NT2/D1 (cell line): ENCODE measurements at regions not wholly inside any gene's neighbourhood (a gene's known extent, or its start where the extent isn't known, plus 50 kb on each side); places are given as distances from the start of the nearest gene placed in this dataset.

Experiments used
- DNase-seq: peaks from one replicate; pipeline ENCODE4 v3.0.0-alpha.2; 2011; ENCODE audit warnings: low read depth, low spot score
- H3K27me3 ChIP-seq: 2 replicates; pipeline ENCODE4 v1.6.0; 2011; ENCODE audit warnings: mild to moderate bottlenecking; ENCODE audit not compliant: insufficient read length, insufficient read depth
- H3K36me3 ChIP-seq: 2 replicates; pipeline ENCODE4 v1.6.1; 2011; ENCODE audit warnings: mild to moderate bottlenecking, low read length, mixed read lengths; ENCODE audit not compliant: insufficient read depth, insufficient read length
- H3K4me1 ChIP-seq: 2 replicates; pipeline ENCODE4 v1.5.1; 2011; ENCODE audit not compliant: insufficient read depth, insufficient read length
- H3K4me3 ChIP-seq: 2 replicates; pipeline ENCODE4 v1.5.1; 2011; ENCODE audit warnings: low read depth; ENCODE audit not compliant: insufficient read length
- H3K9ac ChIP-seq: 2 replicates; pipeline ENCODE4 v1.6.0; 2011; ENCODE audit warnings: low read depth; ENCODE audit not compliant: insufficient read length
- H3K9me3 ChIP-seq: 2 replicates; pipeline ENCODE4 v1.5.1; 2011; ENCODE audit warnings: mild to moderate bottlenecking, low read length; ENCODE audit not compliant: insufficient read depth
- SUZ12 ChIP-seq: IDR thresholded peaks from 2 replicates; pipeline ENCODE4 v1.6.1; 2011; ENCODE audit not compliant: insufficient read length, insufficient read depth; ENCODE audit errors: extremely low read depth
- YY1 ChIP-seq: IDR thresholded peaks from 2 replicates; pipeline ENCODE4 v1.6.1; 2011; ENCODE audit not compliant: insufficient read length, insufficient read depth
- ZNF274 ChIP-seq: IDR thresholded peaks from 2 replicates; pipeline ENCODE4 v1.6.1; 2011; ENCODE audit warnings: mild to moderate bottlenecking, low read depth, low read length

GRCh38 chr7:68384581-68384980 is 1213.7 kb upstream of the AUTS2 start:
- Histone ChIP-seq H3K36me3 (no peaks in the 10 kb centered on the region), H3K9me3 (no peaks in the 10 kb centered on the region), H3K4me3 (no peak overlapping the region), H3K4me1 (no peaks in the 10 kb centered on the region), H3K27me3 (no peaks in the 10 kb centered on the region), H3K9ac (no peak overlapping the region)
- no peak for TF ChIP-seq SUZ12
- no peak for TF ChIP-seq ZNF274
- TF ChIP-seq YY1 = no peak
- no peak for DNase-seq

- Histone ChIP-seq H3K4me1 (no peaks in the 10 kb centered on the region), H3K4me3 (no peak overlapping the region), H3K9ac (no peak overlapping the region), H3K36me3 (no peaks in the 10 kb centered on the region), H3K27me3 (no peaks in the 10 kb centered on the region), H3K9me3 (no peaks in the 10 kb centered on the region; the same call in none of the 2 replicates)
- no peak for DNase-seq
- no peak for TF ChIP-seq ZNF274
- TF ChIP-seq YY1 = no peak
- no peak for TF ChIP-seq SUZ12
Measured at GRCh38 chr7:68393051-68393450, 1205.2 kb upstream of the AUTS2 start.

- no peak overlapping the region for H3K9ac ChIP-seq
- DNase-seq = no peak
- no peaks in the 10 kb centered on the region; the same call in none of the 2 replicates for H3K9me3 ChIP-seq
- H3K27me3 ChIP-seq = no peaks in the 10 kb centered on the region
- H3K4me1 ChIP-seq = no peaks in the 10 kb centered on the region
- H3K4me3 ChIP-seq = no peak overlapping the region
- H3K36me3 ChIP-seq = no peaks in the 10 kb centered on the region
- no peak for TF ChIP-seq ZNF274
- TF ChIP-seq SUZ12 = no peak
- no peak for TF ChIP-seq YY1
Measured at GRCh38 chr7:68394131-68394530, 1204.1 kb upstream of the AUTS2 start.

GRCh38 chr7:68399991-68400590 is 1198.2 kb upstream of the AUTS2 start:
- H3K9ac ChIP-seq = no peak overlapping the region
- DNase-seq = no peak
- no peaks in the 10 kb centered on the region for H3K36me3 ChIP-seq
- no peak for TF ChIP-seq SUZ12
- no peak for TF ChIP-seq ZNF274
- no peak for TF ChIP-seq YY1
- H3K4me3 ChIP-seq = no peak overlapping the region
- H3K9me3 ChIP-seq = peaks cover 4% of the 10 kb centered on the region; the same call in 1 of the 2 replicates
- no peaks in the 10 kb centered on the region for H3K4me1 ChIP-seq
- H3K27me3 ChIP-seq = no peaks in the 10 kb centered on the region

- Histone ChIP-seq H3K4me3 (no peak overlapping the region), H3K9me3 (peaks cover 4% of the 10 kb centered on the region; the same call in 1 of the 2 replicates), H3K36me3 (no peaks in the 10 kb centered on the region), H3K27me3 (no peaks in the 10 kb centered on the region), H3K4me1 (no peaks in the 10 kb centered on the region), H3K9ac (no peak overlapping the region)
- no peak for DNase-seq
- TF ChIP-seq ZNF274 = no peak
- TF ChIP-seq SUZ12 = no peak
- no peak for TF ChIP-seq YY1
Measured at GRCh38 chr7:68400783-68401182, 1197.5 kb upstream of the AUTS2 start.

GRCh38 chr7:68401313-68401712 is 1197.0 kb upstream of the AUTS2 start:
- TF ChIP-seq SUZ12 (no peak), ZNF274 (no peak), YY1 (no peak)
- H3K9ac ChIP-seq = no peak overlapping the region
- no peak for DNase-seq
- no peak overlapping the region for H3K4me3 ChIP-seq
- H3K9me3 ChIP-seq = peaks cover 4% of the 10 kb centered on the region; the same call in 1 of the 2 replicates
- H3K27me3 ChIP-seq = no peaks in the 10 kb centered on the region
- H3K4me1 ChIP-seq = no peaks in the 10 kb centered on the region
- H3K36me3 ChIP-seq = no peaks in the 10 kb centered on the region

- no peak overlapping the region for H3K4me3 ChIP-seq
- H3K4me1 ChIP-seq = no peaks in the 10 kb centered on the region
- H3K9ac ChIP-seq = no peak overlapping the region
- H3K36me3 ChIP-seq = no peaks in the 10 kb centered on the region
- no peak for TF ChIP-seq YY1
- no peak for TF ChIP-seq ZNF274
- no peak for TF ChIP-seq SUZ12
- no peak for DNase-seq
- H3K27me3 ChIP-seq = no peaks in the 10 kb centered on the region
- peaks cover 4% of the 10 kb centered on the region for H3K9me3 ChIP-seq
Measured at GRCh38 chr7:68406480-68406879, 1191.8 kb upstream of the AUTS2 start.

GRCh38 chr7:68407460-68407859 is 1190.8 kb upstream of the AUTS2 start:
- no peaks in the 10 kb centered on the region for H3K4me1 ChIP-seq
- no peak for TF ChIP-seq YY1
- no peak for TF ChIP-seq SUZ12
- no peak for TF ChIP-seq ZNF274
- no peak overlapping the region for H3K9ac ChIP-seq
- no peak overlapping the region for H3K4me3 ChIP-seq
- H3K9me3 ChIP-seq = peaks cover 4% of the 10 kb centered on the region
- no peaks in the 10 kb centered on the region for H3K36me3 ChIP-seq
- DNase-seq = no peak
- no peaks in the 10 kb centered on the region for H3K27me3 ChIP-seq
